Right ventricle myocardium inferior (tissue), 1 donor: ENCODE measurements at regions not wholly inside any gene's neighbourhood (a gene's known extent, or its start where the extent isn't known, plus 50 kb on each side); places are given as distances from the start of the nearest gene placed in this dataset.

ENCODE experiments used
- ATAC-seq: fragments of 200-7000 bp; cut with Tn5 transposase; one replicate; pipeline ENCODE4 v1.9.1; 2020; ENCODE audit warnings: mild to moderate bottlenecking, moderate library complexity
- DNase-seq: peaks from one replicate; pipeline ENCODE4 v3.0.0; 2021; ENCODE audit errors: missing footprints
- intact Hi-C: fragments of 100-400 bp; cut with DNase I; formaldehyde crosslinking; loops from one replicate; pipeline ENCODE4 v1.11.0; 2022
- donor health status: DM: no; HTN: yes; CAD: no; lungs with severe emphysema.

DNA sequence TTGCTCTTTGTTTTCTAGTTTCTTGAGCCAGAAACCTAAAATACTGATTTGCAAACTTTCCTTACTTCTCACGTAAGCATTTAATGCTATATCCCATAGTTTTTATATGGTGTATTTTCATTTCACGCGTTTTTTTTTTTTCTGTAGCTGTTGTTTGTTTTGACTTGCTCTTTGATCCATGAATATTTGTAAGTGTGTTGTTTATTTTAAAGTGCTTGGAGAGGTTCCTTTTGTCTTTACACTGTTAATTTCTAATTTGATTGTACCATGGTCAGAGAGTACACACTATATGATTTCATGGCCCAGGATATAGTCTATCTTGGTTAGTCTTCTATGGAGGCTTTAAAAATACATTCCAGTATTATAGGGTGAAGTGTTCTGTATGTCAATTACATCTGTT is 84.8 kb upstream of the RNF217 start:
- DNase-seq (no peak), ATAC-seq (no peak)
- intact Hi-C loops, result no loop called here

DNA sequence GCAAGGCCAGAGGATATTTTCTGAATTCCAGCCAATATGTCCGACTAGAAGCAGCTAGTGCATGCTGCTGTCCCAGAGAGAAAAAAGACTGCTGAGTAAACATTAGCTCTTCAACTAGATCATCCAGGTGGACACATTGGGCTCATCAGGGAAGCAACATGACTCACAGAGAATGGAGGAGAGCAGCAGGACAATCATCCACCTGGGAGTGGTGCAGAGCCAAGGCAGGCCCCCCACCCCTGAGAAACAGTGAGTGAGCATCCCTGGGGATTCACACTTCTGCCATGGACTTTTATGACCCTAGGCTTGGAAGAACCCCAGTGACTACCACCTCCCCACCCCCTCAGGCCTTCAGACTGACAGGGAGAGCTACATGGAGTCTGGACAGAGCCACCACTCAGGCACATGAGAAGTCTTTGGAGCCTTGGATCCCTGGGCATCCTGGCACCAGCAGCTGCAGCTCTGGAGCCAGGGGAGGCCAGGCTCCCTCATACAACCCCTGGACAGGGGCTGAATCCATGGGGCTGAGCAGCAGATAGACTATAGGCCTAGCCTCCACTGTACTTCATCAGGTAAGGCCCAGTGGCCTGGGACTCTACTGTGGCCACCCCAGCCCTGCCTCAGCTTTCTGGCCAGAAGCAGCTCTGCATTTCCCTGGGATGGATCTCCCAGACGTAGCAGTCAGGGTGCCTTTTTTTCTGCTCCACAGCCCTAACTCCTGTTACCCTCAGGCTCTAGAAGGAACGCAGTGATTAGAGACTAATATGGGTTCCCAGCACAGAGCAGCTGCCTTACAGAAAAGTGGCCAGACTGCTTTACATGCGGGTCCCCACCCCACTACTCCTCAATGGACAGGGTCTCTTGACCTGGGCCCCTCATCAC is 82.9 kb upstream of the RNF217 start:
- intact Hi-C loops, result no loop called here
- DNase-seq, result peak; percentile 31
- ATAC-seq, result no peak

DNA sequence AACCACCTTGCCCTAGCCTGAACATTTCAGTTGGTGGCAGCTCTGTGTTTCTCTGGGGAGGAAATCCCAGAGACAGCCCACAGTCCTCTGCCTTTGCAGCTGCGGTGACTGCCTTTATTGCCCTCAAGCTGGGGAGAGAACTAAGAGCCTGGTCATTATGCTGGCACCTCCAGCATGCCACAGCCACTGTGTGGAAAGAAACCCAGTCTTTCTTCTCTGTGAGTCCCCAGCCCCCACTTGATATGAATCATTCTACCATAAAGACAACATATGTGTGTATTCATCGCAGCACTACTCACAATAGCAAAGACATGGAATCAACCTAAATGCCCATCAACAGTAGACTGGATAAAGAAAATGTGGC is 82.3 kb upstream of the RNF217 start:
- ATAC-seq (no peak), DNase-seq (no peak)
- intact Hi-C loops, result no loop called here

DNA sequence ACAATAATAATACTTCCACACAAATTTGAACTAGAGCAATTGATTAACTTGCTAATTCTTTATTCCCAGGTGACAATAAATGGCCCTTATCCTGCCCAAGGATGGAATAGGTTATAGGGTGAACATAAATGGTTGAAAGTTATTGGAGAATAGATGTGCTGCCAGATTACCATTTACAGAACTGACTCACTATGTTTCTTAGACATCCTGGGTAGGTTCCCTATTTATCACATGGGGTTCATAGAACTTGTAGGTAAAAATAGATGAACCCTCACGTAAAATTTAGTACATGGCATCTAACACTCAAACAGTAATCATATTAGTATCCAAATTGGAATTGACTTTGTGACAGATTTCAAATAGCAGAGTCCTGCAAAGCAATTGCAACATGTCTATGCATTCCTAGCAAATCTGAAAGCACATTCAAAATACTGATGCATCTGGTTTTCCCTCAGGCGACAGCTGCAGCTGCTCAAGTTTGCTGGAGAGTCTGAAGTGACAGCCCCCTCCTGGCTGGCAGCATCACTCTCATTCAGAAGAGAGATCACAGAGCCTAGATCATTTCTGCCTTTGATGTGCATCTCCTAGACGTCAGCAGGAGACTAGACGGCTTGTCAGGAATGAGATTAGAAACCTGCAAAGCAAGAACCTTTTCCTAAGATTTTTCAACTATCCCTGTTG is 80.2 kb upstream of the RNF217 start:
- peak; percentile 37 for DNase-seq
- intact Hi-C loops, result no loop called here
- no peak for ATAC-seq

DNA sequence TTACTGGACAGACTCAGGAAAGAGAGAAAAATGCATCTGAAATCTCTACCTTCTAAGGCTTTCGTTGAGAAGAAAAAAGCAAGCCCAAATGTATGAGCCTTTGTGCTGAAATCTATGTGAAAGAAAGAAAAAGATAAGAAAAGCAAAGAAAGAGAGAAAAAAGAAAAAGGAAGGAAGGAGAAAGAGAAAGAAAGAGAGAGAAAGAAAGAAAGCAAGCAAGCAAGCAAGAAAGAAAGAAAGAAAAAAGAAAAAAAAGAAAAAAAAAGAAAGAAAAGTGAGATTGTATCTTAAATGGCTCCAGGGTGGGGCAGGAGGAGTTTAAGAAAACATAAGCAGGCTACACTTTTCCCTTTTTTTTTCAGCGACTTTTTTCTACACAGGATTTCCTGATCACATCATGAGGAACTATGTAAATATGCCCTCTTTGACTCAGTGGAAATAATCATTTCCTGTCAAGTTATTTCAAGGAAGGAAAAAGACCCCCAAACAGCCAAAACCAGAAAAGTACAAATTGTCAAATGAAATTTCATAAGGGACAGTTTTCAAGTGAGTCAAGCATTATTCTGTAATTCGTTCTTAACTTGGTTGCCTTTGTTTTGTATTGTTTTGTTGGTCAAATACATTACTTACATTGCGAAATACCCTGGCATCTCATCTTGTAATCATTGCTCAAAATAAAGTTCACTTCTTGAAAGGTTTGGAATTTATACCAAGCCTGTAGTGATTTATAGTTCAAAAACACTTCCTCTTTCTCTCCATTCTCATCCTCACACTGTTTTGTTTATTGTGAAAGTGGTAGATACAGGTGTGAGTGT is 79.5 kb upstream of the RNF217 start:
- ATAC-seq (no peak), DNase-seq (no peak)
- intact Hi-C loops, result no loop called here

DNA sequence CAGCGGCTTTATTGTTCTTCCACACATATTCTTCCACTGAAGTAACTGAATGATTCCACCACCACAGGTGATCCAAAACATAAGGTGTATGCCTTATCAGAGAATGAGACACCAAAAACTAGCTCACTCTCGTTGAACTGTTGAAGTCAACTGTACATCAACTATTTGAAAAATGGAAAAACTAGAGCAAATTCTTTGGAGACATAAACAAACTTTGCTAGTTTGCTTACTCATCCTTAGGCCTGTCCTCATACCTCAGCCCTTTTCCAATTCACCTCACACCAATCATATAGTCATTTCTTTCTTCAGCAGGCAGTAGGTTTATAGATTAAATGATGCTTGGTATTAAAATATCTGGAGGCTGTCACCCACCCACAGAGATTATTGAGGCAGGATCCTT is 77.1 kb upstream of the RNF217 start:
- ATAC-seq, result no peak
- no peak for DNase-seq
- intact Hi-C loops, result no loop called here

DNA sequence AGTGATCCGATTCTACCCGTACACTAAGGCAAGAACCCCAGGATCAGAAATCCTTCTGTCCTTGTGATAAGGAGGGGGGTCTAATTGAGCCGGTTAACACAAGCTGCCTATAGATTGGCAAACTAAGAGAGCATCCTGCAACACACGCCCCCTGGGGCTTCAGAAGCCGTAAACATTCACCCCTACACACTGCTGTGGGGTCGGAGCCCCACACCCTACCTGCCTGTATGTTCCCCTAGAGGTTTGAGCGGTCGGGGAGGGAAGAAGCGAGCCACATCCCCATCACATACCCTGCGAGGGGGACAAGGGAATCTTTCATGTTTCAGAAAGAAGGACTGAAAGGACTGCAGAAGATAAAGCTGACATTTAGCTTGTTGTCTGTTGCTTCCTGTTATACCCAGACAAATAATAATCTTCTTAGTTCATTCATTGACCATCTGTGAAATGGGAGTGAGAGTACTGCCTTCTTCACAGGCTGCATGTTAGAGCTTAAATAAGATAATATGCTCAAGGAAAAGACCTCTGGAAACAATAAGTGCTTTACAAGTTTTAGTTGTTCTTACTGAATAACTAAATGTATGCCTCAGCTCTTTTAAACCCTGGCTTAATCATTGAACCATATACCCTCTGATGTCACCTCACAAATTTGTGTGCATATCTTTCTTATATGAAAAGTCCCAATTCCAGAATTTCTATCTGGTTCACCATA is 74.2 kb upstream of the RNF217 start:
- DNase-seq, result no peak
- no peak for ATAC-seq
- intact Hi-C loops, result no loop called here

DNA sequence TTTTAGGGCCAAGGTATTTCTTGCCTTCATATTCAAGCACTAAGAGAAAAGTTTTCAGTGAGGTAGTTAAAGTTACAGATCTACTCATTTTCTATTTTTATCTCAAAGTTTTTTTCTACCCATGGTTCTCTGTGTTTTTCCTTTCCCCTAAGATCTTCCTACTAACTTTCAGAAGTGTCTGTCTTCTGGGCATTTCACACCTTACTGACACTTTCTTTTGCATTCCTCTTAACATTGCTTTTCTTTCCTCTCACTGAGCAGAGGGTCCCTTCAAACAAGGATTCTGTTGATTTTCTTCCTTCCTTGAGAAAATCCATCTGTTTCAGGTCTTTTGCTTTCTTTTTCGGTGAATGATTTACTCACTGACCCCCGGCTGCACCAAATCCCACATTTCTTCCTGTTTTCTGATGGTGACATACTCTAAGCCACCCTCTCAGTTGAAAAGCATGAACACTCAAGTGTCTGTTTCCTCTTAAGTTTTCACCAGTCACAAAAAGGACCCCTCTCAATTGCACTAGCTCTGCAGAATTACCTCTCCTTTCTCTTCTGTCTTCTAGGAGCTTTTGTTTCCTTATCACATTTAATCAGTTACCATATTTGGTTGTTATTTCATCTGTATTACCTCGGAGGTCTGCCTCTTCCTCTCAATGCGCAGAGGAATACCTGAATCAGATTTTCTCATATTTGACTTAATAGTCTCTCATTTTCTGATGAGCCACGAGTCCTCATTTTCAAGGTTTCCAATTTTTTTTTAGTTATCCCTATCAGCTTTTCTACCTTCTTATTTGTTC is 73.5 kb upstream of the RNF217 start:
- no peak for ATAC-seq
- DNase-seq, result no peak
- intact Hi-C loops, result no loop called here

DNA sequence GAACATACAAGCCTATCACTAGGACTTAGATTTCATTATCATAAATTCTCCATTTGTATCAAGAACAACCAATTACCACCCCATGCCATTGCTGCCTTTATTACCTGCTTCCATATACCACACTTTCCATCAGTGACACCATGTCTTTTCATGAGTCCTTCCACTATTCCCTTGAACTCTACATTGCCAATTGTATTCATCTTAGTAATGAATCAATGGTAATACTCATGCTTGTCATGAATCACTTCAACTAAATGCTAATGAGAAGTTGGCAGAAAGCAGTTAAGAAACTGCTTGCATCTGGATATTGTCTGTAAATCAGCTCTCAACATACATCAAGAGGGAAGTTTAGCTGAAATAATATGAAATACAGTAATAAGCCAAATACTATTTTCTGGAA is 61.2 kb upstream of the RNF217 start:
- DNase-seq (no peak), ATAC-seq (no peak)
- intact Hi-C loops, result no loop called here

DNA sequence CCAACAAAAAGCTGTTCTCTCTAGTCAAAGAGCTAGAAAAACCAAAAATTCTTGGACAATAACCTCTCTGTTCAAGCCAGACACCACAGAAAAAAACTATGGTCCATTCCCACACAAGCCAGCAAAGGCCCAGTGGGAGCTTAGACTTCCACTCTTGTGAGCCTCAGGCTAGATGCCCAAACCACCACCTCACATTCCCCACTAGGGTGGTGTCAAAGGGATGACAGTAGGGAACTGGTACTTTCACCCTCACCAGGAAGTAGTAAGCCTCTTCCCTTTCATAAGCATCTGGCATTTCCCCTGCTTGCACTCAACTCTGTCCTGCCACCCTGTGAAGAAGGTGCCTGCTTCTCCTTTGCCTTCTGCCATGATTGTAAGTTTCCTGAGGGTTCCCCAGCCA is 58.4 kb upstream of the RNF217 start:
- DNase-seq, result no peak

DNA sequence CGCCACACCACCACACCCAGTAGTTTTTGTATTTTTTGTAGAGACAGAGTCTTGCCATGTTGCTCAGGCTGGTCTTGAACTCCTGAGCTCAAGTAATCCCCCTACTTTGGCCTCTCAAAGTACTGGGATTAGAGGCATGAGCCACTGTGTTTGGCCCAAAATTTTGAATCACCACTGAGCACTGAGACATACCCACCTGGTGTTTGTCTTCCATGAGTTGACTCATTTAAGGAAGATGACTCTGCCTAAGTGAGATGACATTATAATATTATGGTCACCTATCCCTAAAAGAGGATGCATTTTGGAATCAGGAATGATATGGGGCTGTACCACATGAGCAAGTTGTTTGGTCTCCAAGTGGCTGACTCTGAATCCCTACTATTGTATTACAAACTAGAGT is 54.6 kb upstream of the RNF217 start:
- intact Hi-C loops, result no loop called here
- ATAC-seq (no peak), DNase-seq (no peak)

More for the DNA sequence above, 58.4 kb upstream of the RNF217 start:
- no peak for ATAC-seq
- intact Hi-C loops, result no loop called here
